Trophoblast cell (in vitro differentiated cells and primary cell): ENCODE measurements at regions not wholly inside any gene's neighbourhood (a gene's known extent, or its start where the extent isn't known, plus 50 kb on each side); places are given as distances from the start of the nearest gene placed in this dataset.
"Not testable (repeated sequence)": the region's sequence is repeated elsewhere in the genome, so short reads cannot be mapped to it uniquely, and the experiment has no call there.

Experiments
- DNase-seq, 2 donors: peaks; one replicate each; pipeline ENCODE4 v3.0.0-alpha.2; 2016
- H2AFZ ChIP-seq: 2 replicates; pipeline ENCODE4 v1.6.1; 2013; ENCODE audit warnings: low read length, moderate library complexity, mild to moderate bottlenecking; ENCODE audit not compliant: insufficient read depth, poor library complexity
- H2AK5ac ChIP-seq: 2 replicates; pipeline ENCODE4 v1.6.1; 2013; ENCODE audit warnings: mild to moderate bottlenecking, low read length
- H2BK120ac ChIP-seq: 2 replicates; pipeline ENCODE4 v1.6.1; 2013; ENCODE audit warnings: low read length, mild to moderate bottlenecking, moderate library complexity; ENCODE audit not compliant: insufficient read depth, poor library complexity
- H2BK12ac ChIP-seq: 2 replicates; pipeline ENCODE4 v1.6.1; 2013; ENCODE audit warnings: mild to moderate bottlenecking, low read length, moderate library complexity
- H2BK5ac ChIP-seq: 2 replicates; pipeline ENCODE4 v1.6.1; 2013; ENCODE audit warnings: low read length, low read depth, moderate library complexity, mild to moderate bottlenecking; ENCODE audit not compliant: poor library complexity
- H3K14ac ChIP-seq: 2 replicates; pipeline ENCODE4 v1.6.1; 2013; ENCODE audit warnings: mild to moderate bottlenecking, low read length
- H3K18ac ChIP-seq: 2 replicates; pipeline ENCODE4 v1.6.1; 2013; ENCODE audit warnings: mild to moderate bottlenecking, low read length
- H3K23ac ChIP-seq: 2 replicates; pipeline ENCODE4 v1.6.1; 2013; ENCODE audit warnings: low read length
- H3K27ac ChIP-seq: 2 replicates; pipeline ENCODE4 v1.5.1; 2013; ENCODE audit warnings: low read depth, mild to moderate bottlenecking, inconsistent platforms, low read length, moderate library complexity
- H3K27me3 ChIP-seq: 2 replicates; pipeline ENCODE4 v1.6.1; 2013; ENCODE audit warnings: inconsistent platforms, mild to moderate bottlenecking, low read length, moderate library complexity; ENCODE audit not compliant: insufficient read depth
- H3K36me3 ChIP-seq, 2 experiments: 1 replicate in 1 of 2; 2 replicates in 1 of 2; pipeline ENCODE4 v1.6.1; 2013; ENCODE audit warnings: low read length in 2 of 2, mild to moderate bottlenecking in 2 of 2, moderate library complexity in 1 of 2; ENCODE audit not compliant: insufficient read depth in 2 of 2, control insufficient read depth in 1 of 2
- H3K4ac ChIP-seq: 2 replicates; pipeline ENCODE4 v1.6.1; 2013; ENCODE audit warnings: low read depth, mild to moderate bottlenecking, low read length, moderate library complexity
- H3K4me1 ChIP-seq, 2 experiments: 1 replicate in 1 of 2; 2 replicates in 1 of 2; pipeline ENCODE4 v1.6.1; 2013; ENCODE audit warnings: low read length in 2 of 2, mild to moderate bottlenecking in 2 of 2, moderate library complexity in 1 of 2; ENCODE audit not compliant: insufficient read depth in 2 of 2, control insufficient read depth in 1 of 2
- H3K4me2 ChIP-seq: 2 replicates; pipeline ENCODE4 v1.6.1; 2013; ENCODE audit warnings: inconsistent platforms, mild to moderate bottlenecking, low read length, moderate library complexity
- H3K4me3 ChIP-seq: 2 replicates; pipeline ENCODE4 v1.5.1; 2013; ENCODE audit warnings: mild to moderate bottlenecking, low read depth, low read length, inconsistent platforms
- H3K79me1 ChIP-seq: one replicate; pipeline ENCODE4 v1.6.1; 2013; ENCODE audit warnings: low read length
- H3K79me2 ChIP-seq: 2 replicates; pipeline ENCODE4 v1.6.1; 2013; ENCODE audit warnings: low read length, mild to moderate bottlenecking; ENCODE audit not compliant: control insufficient read depth, insufficient read depth, poor library complexity
- H3K9ac ChIP-seq: 2 replicates; pipeline ENCODE4 v1.6.1; 2013; ENCODE audit warnings: mild to moderate bottlenecking, low read length
- H3K9me3 ChIP-seq: 2 replicates; pipeline ENCODE4 v1.6.1; 2013; ENCODE audit warnings: low read depth, mild to moderate bottlenecking, control low read depth, inconsistent platforms, low read length; ENCODE audit not compliant: insufficient read depth
- H4K12ac ChIP-seq: 2 replicates; pipeline ENCODE4 v1.6.1; 2013; ENCODE audit warnings: low read depth, mild to moderate bottlenecking, low read length, moderate library complexity
- H4K8ac ChIP-seq: 2 replicates; pipeline ENCODE4 v1.6.1; 2013; ENCODE audit warnings: low read depth, mild to moderate bottlenecking, low read length, moderate library complexity
- H4K91ac ChIP-seq: one replicate; pipeline ENCODE4 v1.6.1; 2013; ENCODE audit warnings: low read depth, mild to moderate bottlenecking, low read length, moderate library complexity
- WGBS: extraction: QIAGEN DNeasy Blood & Tissue Kit; methylation state at CpG from one replicate; pipeline ENCODE4 v1.1.7; 2013; ENCODE audit warnings: missing lambda C conversion rate; ENCODE audit not compliant: insufficient read length, insufficient coverage; ENCODE audit errors: extremely low coverage; 5-methylcytosine and 5-hydroxymethylcytosine counted together

DNA sequence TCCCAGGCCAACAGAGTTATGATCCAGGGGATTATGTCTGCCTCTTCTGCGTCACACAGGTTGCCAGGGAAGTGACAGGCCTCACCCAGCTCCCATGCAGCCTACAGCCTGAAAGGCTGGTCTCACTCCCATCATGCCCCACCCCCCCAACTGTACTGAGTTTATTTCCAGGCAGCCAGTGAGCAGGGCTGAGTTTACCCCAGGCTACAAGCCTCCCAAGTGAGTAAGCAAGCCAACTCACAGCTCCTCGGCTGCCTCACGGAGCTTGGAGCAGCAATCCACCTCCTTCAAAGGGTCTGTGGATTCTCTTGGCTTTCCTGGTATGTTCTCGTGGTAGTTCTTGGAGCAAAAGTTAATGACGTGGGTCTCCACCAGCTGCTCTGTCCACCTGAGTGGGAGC lies 1147.6 kb upstream of the ADGRL4 start:
- H3K79me1 ChIP-seq, result no peaks in the 10 kb centered on the region
- H2BK5ac ChIP-seq, result no peak overlapping the region
- H3K14ac ChIP-seq, result no peak overlapping the region
- no peak overlapping the region for H3K23ac ChIP-seq
- no peak overlapping the region for H2AFZ ChIP-seq
- no peak overlapping the region for H2BK12ac ChIP-seq
- H3K4me3 ChIP-seq, result no peak overlapping the region
- no peak overlapping the region for H2BK120ac ChIP-seq
- H3K79me2 ChIP-seq, result no peaks in the 10 kb centered on the region
- no peak overlapping the region for H4K91ac ChIP-seq
- no peak overlapping the region for H3K18ac ChIP-seq
- no peak overlapping the region for H3K4ac ChIP-seq
- no peak for DNase-seq
- H3K4me1 ChIP-seq, result peaks cover 0 to 2% of the 10 kb centered on the region in 2 experiments
- no peak overlapping the region for H3K4me2 ChIP-seq
- H3K9ac ChIP-seq, result no peak overlapping the region
- no peak overlapping the region for H4K12ac ChIP-seq
- WGBS, result no CpG with 5 or more reads among the region's 5 CpGs
- no peaks in the 10 kb centered on the region for H3K36me3 ChIP-seq
- no peak overlapping the region for H3K27ac ChIP-seq
- H3K9me3 ChIP-seq, result no peaks in the 10 kb centered on the region
- H3K27me3 ChIP-seq, result no peaks in the 10 kb centered on the region
- no peak overlapping the region for H2AK5ac ChIP-seq
- no peak overlapping the region for H4K8ac ChIP-seq

DNA sequence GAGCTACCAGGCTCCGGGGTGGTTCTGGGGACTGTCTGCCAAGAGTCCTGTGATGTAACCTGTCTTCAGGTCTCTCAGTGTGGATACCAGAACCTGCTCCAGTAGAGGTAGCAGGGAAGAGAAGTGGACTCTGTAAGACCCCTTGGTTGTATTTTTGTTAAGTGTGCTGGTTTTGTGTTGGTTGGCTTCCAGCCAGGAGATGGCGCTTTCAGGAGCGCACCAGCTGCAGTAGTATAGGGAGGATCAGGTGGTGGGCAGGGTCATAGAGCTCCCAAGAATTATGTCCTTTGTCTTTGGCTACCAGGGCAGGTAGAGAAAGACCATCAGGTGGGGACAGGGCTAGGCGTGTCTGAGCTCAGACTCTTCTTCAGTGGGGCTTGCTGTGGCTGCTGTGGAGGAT lies 1147.2 kb upstream of the ADGRL4 start:
- Histone ChIP-seq H2BK12ac (no peak overlapping the region), H3K9ac (no peak overlapping the region), H3K79me1 (no peaks in the 10 kb centered on the region), H3K4me3 (no peak overlapping the region), H3K14ac (no peak overlapping the region), H3K23ac (no peak overlapping the region), H3K27ac (no peak overlapping the region), H4K91ac (no peak overlapping the region), H3K36me3 (no peaks in the 10 kb centered on the region), H3K79me2 (no peaks in the 10 kb centered on the region), H3K4me1 (peaks cover 0 to 2% of the 10 kb centered on the region in 2 experiments), H4K8ac (no peak overlapping the region), H3K18ac (no peak overlapping the region), H4K12ac (no peak overlapping the region), H3K27me3 (no peaks in the 10 kb centered on the region), H3K9me3 (no peaks in the 10 kb centered on the region), H3K4ac (no peak overlapping the region), H2AFZ (no peak overlapping the region), H2AK5ac (no peak overlapping the region), H3K4me2 (no peak overlapping the region), H2BK5ac (no peak overlapping the region), H2BK120ac (no peak overlapping the region)
- DNase-seq, result no peak
- WGBS, result no CpG with 5 or more reads among the region's 4 CpGs

DNA sequence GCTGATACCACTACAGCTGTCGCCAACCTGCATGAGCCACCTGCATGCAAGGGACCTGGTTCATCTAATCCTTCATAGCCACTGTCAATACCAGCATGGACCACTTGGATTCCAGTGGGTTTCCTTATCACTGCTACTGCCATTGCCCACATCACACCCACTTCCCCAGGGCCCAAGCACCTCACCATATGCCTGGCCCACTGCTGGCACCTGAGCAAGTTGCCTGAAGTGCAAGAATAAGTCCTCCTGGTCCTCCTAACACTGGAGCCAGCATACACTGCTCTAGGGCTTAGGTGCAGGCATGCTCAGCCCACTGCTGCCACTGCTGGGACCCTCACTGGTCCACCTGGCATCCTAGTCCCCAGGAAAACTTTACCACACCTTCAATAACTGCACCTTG lies 1136.8 kb upstream of the ADGRL4 start:
- H2AK5ac ChIP-seq, result no peak overlapping the region
- H3K79me1 ChIP-seq, result no peaks in the 10 kb centered on the region
- no peak overlapping the region for H4K8ac ChIP-seq
- peaks cover 6% of the 10 kb centered on the region for H3K9me3 ChIP-seq
- H4K91ac ChIP-seq, result no peak overlapping the region
- DNase-seq, result no peak
- no peak overlapping the region for H3K4ac ChIP-seq
- H3K23ac ChIP-seq, result no peak overlapping the region
- no CpG with 5 or more reads among the region's 1 CpG for WGBS
- H2BK120ac ChIP-seq, result no peak overlapping the region
- H3K4me1 ChIP-seq, result no peaks in the 10 kb centered on the region
- H2BK12ac ChIP-seq, result no peak overlapping the region
- H3K36me3 ChIP-seq, result no peaks in the 10 kb centered on the region
- no peak overlapping the region for H3K4me2 ChIP-seq
- no peak overlapping the region for H2BK5ac ChIP-seq
- H3K18ac ChIP-seq, result no peak overlapping the region
- H3K27me3 ChIP-seq, result no peaks in the 10 kb centered on the region
- H2AFZ ChIP-seq, result no peak overlapping the region
- no peaks in the 10 kb centered on the region for H3K79me2 ChIP-seq
- no peak overlapping the region for H3K9ac ChIP-seq
- H3K14ac ChIP-seq, result no peak overlapping the region
- no peak overlapping the region for H4K12ac ChIP-seq
- H3K27ac ChIP-seq, result no peak overlapping the region
- no peak overlapping the region for H3K4me3 ChIP-seq

DNA sequence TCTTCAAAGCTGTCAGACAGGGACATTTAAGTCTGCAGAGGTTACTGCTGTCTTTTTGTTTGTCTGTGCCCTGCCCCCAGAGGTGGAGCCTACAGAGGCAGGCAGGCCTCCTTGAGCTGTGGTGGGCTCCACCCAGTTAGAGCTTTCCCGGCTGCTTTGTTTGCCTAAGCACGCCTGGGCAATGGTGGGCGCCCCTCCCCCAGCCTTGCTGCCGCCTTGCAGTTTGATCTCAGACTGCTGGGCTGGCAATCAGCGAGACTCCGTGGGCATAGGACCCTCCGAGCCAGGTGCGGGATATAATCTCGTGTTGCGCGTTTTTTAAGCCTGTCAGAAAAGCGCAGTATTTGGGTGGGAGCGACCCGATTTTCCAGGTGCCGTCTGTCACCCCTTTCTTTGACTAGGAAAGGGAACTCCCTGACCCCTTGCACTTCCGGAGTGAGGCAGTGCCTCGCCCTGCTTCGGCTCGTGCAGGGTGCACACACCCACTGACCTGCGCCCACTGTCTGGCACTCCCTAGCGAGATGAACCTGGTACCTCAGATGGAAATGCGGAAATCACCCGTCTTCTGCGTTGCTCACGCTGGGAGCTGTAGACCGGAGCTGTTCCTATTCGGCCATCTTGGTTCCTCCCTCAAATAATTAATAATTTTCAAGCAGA lies 1131.5 kb upstream of the ADGRL4 start:
- H2BK5ac ChIP-seq, H2AFZ ChIP-seq, H3K27ac ChIP-seq, H2BK12ac ChIP-seq, H4K91ac ChIP-seq, H3K79me1 ChIP-seq, H3K4me3 ChIP-seq, H3K4ac ChIP-seq, H2BK120ac ChIP-seq, H3K9me3 ChIP-seq, H3K18ac ChIP-seq, H3K23ac ChIP-seq, H3K14ac ChIP-seq, H4K8ac ChIP-seq, H3K9ac ChIP-seq, H3K36me3 ChIP-seq, H3K27me3 ChIP-seq, H2AK5ac ChIP-seq, H3K4me2 ChIP-seq, H4K12ac ChIP-seq, H3K4me1 ChIP-seq, DNase-seq, H3K79me2 ChIP-seq: not testable (repeated sequence)
- WGBS, result no CpG with 5 or more reads among the region's 27 CpGs
